Fibroblast of the conjunctiva (primary cell): ENCODE measurements at regions not wholly inside any gene's neighbourhood (a gene's known extent, or its start where the extent isn't known, plus 50 kb on each side); places are given as distances from the start of the nearest gene placed in this dataset.
"Not testable (repeated sequence)": the region's sequence is repeated elsewhere in the genome, so short reads cannot be mapped to it uniquely, and the experiment has no call there.

Experiments used
- DNase-seq: peaks from one replicate; pipeline ENCODE4 v3.0.0-alpha.2; 2010; ENCODE audit warnings: low read depth

DNA sequence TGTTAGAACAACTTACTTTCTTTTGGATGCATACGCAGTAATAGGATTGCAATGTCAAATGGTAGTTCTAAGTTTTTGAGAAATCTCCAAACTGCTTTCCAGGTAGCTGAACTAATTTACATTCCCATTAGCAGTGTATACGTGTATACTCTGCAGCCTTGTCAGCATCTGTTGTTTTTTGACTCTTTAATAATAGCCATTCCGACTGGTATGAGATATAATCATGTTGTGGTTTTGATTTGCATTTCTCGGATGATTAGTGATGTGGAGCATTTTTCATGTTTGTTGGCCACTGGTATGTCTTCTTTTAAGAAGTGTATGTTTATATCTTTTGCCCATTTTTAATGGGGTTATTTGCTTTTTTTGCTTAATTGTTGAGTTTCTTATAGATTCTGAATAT is 76.9 kb upstream of the HNRNPA1L2 start:
- not testable (repeated sequence) for DNase-seq

DNA sequence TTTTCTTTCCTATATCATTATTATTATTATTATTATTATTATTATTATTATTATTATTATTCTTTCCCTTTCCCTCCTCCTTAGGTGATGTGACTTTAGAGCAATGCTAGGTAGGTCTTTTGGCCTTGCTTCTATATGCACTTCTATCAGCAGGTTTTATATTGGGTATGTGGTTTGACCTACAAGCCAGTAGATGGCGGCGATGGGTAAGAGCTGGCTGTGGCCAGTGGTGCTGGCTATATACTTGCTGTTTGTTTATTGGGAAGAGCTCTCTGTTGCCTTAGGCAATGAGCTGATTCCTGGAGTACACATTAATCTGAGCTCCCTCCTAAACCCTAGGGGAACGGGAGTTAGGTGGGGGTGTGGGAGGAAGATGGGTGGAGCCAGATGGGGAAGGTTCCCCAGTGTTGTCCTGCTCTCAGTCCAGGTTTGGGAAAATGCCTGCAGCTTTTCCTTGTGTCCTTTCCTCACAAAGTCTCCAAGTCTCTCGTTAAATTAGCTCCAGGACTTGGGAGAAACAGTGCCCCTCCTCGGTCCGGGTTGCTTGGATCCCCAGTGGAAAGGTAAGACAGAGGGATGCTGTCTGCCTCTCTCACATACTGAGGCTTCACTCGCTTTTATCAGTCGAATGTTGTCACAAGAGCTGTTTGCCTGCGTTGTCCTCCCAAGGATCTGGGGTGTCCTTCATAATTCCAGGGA is 72.2 kb upstream of the HNRNPA1L2 start:
- peak; percentile 60 for DNase-seq

DNA sequence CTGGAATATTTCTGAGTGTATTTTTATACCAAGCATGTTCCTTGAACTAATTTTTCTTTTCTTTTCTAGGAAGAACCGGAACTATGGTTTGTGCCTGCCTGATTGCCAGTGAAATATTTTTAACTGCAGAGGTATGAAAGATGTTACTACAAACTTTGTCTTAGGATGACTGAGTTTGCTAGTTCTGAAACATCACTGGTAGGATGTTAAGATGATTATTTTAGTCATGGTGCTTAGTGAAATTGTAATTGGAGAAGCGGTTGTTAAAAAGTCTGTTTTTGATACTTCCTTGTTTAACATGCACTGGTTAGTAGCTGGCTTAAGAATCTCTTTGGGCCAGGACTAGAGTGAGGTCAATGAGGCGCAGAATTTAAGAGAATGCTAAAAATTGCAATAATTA is 71.1 kb upstream of the HNRNPA1L2 start:
- not testable (repeated sequence) for DNase-seq

DNA sequence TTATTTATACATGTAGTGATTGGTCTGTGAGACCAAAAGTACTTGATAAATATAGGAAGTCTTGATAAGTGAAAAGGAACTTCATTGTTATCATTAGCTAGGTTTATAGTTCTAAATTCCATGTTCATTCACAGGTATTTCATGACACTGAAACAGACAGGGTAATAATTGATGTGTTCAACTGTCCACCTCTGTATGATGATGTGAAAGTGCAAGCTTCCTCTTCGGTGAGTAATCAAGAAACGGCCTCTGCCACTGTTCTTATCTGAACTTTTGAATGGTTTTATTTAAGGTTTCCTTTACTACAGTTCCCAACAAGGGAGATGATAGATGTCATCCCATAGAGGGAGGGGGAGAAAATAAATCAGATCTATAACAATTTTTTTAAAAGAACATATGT is 59.3 kb upstream of the HNRNPA1L2 start:
- DNase-seq, result not testable (repeated sequence)
